Lower leg skin (tissue), 4 donors: ENCODE measurements at regions not wholly inside any gene's neighbourhood (a gene's known extent, or its start where the extent isn't known, plus 50 kb on each side); places are given as distances from the start of the nearest gene placed in this dataset.
"Not testable (repeated sequence)": the region's sequence is repeated elsewhere in the genome, so short reads cannot be mapped to it uniquely, and the experiment has no call there.

ENCODE experiments used
- DNase-seq, 2 donors: peaks; one replicate each; pipeline ENCODE4 v3.0.0-alpha.2; 2019; ENCODE audit warnings: low spot score in 2 of 2
- H3K4me3 ChIP-seq: fragments of 200-600 bp; sonication (generic); 2 replicates; pipeline ENCODE4 v1.5.1; 2017; ENCODE audit warnings: mild to moderate bottlenecking, low read depth; ENCODE audit not compliant: poor library complexity, severe bottlenecking
- CTCF ChIP-seq, 3 donors: fragments of 450-650 bp; IDR thresholded peaks; one replicate each; pipeline ENCODE4 v1.5.1; 2016; ENCODE audit warnings: antibody characterized with exemption in 3 of 3, mild to moderate bottlenecking in 3 of 3, moderate library complexity in 2 of 3
- POLR2A ChIP-seq, 2 donors: fragments of 450-650 bp; IDR thresholded peaks; one replicate each; pipeline ENCODE4 v1.6.1; 2016 to 2017; ENCODE audit warnings: antibody characterized with exemption in 2 of 2, mild to moderate bottlenecking in 1 of 2, moderate library complexity in 1 of 2
- WGBS, 2 donors: methylation state at CpG; one replicate each; pipeline ENCODE4 v1.1.5; 2018; 5-methylcytosine and 5-hydroxymethylcytosine counted together
- intact Hi-C: fragments of 100-400 bp; cut with DNase I; formaldehyde crosslinking; loops from one replicate; pipeline ENCODE4 v1.15.0; 2023; ENCODE audit warnings: low total_unique reads

DNA sequence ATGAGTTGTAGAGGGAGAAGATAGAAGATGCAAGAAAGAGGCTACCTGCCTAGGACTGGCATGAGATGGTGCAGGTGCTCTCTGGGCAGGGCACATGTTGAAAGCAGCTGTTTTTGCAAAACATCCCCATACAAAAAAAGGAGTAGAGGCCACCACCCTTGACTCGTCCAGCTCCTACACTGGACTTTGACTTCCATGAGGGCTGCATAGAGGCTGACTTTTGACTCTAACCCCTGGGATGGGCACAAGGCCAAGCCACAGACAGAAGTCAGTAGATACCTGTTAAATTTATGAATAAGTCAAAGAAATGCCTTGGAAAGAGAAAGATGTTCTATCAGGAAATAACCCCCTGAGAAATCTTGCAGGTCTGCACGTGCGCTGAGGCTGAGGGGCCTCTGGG, 1139.1 kb upstream of the TMEM132C start:
- no peak for TF ChIP-seq POLR2A (IDR thresholded peaks at IDR 0.05)
- TF ChIP-seq CTCF (IDR thresholded peaks at IDR 0.05), result no peak
- 64 to 74% methylated on average over 3 of the region's 3 CpGs for WGBS, 2 donors
- H3K4me3 ChIP-seq, result no peak overlapping the region
- intact Hi-C loops, result no loop called here
- DNase-seq, result no peak

GRCh38 chr12:127130506-127131124, 1136.4 kb upstream of the TMEM132C start:
- H3K4me3 ChIP-seq, result no peak overlapping the region
- WGBS, 2 donors, result 86 to 88% methylated on average over 11 of the region's 11 CpGs
- intact Hi-C loops, result no loop called here
- DNase-seq, result no peak
- TF ChIP-seq POLR2A (IDR thresholded peaks at IDR 0.05), result no peak
- TF ChIP-seq CTCF (IDR thresholded peaks at IDR 0.05), result no peak

- 44 to 68% methylated on average over 11 of the region's 11 CpGs for WGBS, 2 donors
- intact Hi-C loops, result no loop called here
- TF ChIP-seq POLR2A (IDR thresholded peaks at IDR 0.05) (no peak), CTCF (IDR thresholded peaks at IDR 0.05) (no peak)
- DNase-seq, result no peak
- H3K4me3 ChIP-seq, result no peak overlapping the region
Observed at GRCh38 chr12:127133675-127134335, 1133.2 kb upstream of the TMEM132C start.

DNA sequence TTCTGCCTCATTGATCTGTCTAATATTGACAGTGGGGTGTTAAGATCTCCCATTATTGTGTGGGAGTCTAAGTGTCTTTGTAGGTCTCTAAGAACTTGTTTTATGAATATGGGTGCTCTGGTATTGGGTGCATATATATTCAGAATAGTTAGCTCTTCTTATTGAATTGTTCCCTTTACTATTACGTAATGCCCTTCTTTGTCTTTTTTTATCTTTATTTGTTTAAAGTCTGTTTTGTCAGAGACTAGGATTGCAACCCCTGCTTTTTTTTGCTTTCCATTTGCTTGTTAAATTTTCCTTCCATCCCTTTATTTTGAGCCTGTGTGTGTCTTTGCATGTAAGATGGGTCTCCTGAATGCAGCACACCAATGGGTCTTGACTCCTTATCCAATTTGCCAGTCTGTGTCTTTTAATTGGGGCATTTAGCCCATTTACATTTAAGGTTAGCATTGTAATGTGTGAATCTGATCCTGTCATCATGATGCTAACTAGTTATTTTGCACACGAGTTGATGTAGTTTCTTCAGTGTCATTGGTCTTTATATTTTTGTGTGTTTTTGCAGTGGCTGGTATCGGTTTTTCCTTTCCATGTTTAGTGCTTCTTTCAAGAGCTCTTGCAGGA, 1126.0 kb upstream of the TMEM132C start:
- H3K4me3 ChIP-seq, intact Hi-C loops, DNase-seq: not testable (repeated sequence)
- WGBS, 2 donors, result 82 to 83% methylated on average over 3 of the region's 3 CpGs

GRCh38 chr12:127143020-127143419, 1124.0 kb upstream of the TMEM132C start:
- WGBS, 2 donors, result 80 to 96% methylated on average over 6 of the region's 6 CpGs
- DNase-seq, result no peak
- TF ChIP-seq CTCF (IDR thresholded peaks at IDR 0.05) (no peak), POLR2A (IDR thresholded peaks at IDR 0.05) (no peak)
- H3K4me3 ChIP-seq, result no peak overlapping the region
- intact Hi-C loops, result no loop called here

- intact Hi-C loops, result no loop called here
- no peak for TF ChIP-seq POLR2A (IDR thresholded peaks at IDR 0.05)
- no peak for TF ChIP-seq CTCF (IDR thresholded peaks at IDR 0.05)
- DNase-seq, result no peak
- 90 to 95% methylated on average over 5 of the region's 5 CpGs for WGBS, 2 donors
- H3K4me3 ChIP-seq, result no peak overlapping the region
Observed at GRCh38 chr12:127144770-127145169, 1122.2 kb upstream of the TMEM132C start.
